Ovary (tissue), 3 donors: ENCODE measurements at regions not wholly inside any gene's neighbourhood (a gene's known extent, or its start where the extent isn't known, plus 50 kb on each side); places are given as distances from the start of the nearest gene placed in this dataset.

Experiments
- CTCF ChIP-seq, 3 donors: fragments of 450-650 bp in 2 of 3; fragments of 200-600 bp in 1 of 3; IDR thresholded peaks; one replicate each; pipeline versions ENCODE4 v1.5.1 to v1.8.0; 2016 to 2022; ENCODE audit warnings: antibody characterized with exemption in 3 of 3, mild to moderate bottlenecking in 1 of 3
- POLR2A ChIP-seq: fragments of 450-650 bp; IDR thresholded peaks from one replicate; pipeline ENCODE4 v1.6.1; 2017; ENCODE audit warnings: antibody characterized with exemption, mild to moderate bottlenecking, moderate library complexity
- donor health status: DM: no; HTN: no; CAD: no.

- TF ChIP-seq CTCF (IDR thresholded peaks at IDR 0.05), result no peak
- no peak for TF ChIP-seq POLR2A
Measured at GRCh38 chr12:85394809-85395208, 114.8 kb downstream of the ALX1 start.
